Right ventricle myocardium superior (tissue), 1 donor: ENCODE measurements at regions not wholly inside any gene's neighbourhood (a gene's known extent, or its start where the extent isn't known, plus 50 kb on each side); places are given as distances from the start of the nearest gene placed in this dataset.
A peak's percentile ranks its signal among the peaks of the same experiment; 100 is the strongest.
"Not testable (repeated sequence)": the region's sequence is repeated elsewhere in the genome, so short reads cannot be mapped to it uniquely, and the experiment has no call there.

Source experiments
- ATAC-seq: fragments of 200-7000 bp; cut with Tn5 transposase; one replicate; pipeline ENCODE4 v1.9.1; 2020; ENCODE audit warnings: mild to moderate bottlenecking; ENCODE audit not compliant: poor library complexity
- DNase-seq: peaks from one replicate; pipeline ENCODE4 v3.0.0-alpha.2; 2020
- intact Hi-C: fragments of 100-400 bp; cut with DNase I; formaldehyde crosslinking; loops from one replicate; pipeline ENCODE4 v1.11.2; 2022
- donor health status: DM: no; HTN: yes; CAD: no; lungs with severe emphysema.

DNA sequence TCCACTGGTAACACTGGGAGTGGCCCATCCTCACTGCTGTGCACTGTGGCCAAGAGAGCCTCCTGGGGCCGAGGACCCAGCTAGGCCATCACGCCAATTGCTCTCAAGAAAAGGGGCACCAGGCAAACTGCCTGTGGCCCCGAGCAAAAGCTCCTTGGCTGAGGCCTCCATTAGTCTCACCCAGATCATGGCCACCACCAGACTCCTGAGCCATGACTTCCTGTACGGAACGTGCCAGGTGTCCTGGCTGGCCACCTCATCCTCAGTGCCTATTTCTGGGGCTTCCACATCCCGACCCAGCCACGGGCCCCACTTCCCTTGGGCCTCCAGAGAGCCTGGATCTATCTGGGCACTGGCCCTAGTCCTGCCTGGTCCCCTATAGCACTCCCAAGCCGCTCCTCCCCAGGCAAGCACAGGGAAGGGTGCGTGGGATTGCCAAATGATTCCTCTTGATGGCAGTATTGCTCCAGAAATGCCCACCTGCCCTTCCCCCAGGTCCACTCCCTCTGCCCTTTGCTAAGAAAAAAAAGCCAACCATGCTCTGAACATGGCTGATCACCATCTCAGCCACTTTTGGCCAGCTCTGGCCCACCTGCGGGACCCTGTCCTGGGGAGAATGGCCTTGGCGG, 212.6 kb upstream of the AGTR2 start:
- ATAC-seq (no peak), DNase-seq (no peak)
- intact Hi-C loops: no loop called here

- ATAC-seq: no peak
- DNase-seq: no peak
- intact Hi-C loops: no loop called here
Measured at GRCh38 chrX:115958687-115959359, 211.7 kb upstream of the AGTR2 start.

DNA sequence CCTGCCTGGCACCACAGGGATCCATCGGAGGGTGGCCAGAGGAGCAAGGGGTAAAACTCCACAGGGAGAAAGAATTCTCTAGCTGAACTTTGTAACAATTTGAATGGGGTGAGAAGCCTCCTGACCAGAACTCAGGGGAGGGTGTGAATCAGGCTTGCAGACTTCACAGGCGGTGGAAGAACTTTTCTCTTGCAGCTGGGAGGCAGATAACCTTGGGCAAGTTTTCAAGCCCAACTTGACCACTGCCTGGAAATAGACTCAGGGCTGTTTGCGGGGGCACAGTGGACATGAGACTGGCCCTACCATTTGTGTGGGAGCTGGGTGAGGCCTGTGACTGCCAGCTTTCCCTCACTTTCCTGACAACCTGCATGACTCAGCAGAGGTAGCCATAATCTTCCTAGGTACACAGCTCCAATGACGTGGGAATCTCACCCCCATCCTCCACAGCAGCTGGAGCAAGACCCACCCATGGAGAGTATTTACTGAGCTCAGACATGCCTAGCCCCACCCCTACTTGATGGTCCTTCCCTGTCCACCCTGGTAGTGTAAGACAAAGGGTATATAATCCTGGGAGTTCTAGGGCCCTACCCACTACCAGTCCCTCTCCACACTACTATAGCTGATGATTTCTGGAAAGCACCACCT, 210.0 kb upstream of the AGTR2 start:
- ATAC-seq (no peak), DNase-seq (no peak)
- intact Hi-C loops: no loop called here

- DNase-seq (no peak), ATAC-seq (no peak)
- intact Hi-C loops: no loop called here
Measured at GRCh38 chrX:115966920-115967319, 203.6 kb upstream of the AGTR2 start.

DNA sequence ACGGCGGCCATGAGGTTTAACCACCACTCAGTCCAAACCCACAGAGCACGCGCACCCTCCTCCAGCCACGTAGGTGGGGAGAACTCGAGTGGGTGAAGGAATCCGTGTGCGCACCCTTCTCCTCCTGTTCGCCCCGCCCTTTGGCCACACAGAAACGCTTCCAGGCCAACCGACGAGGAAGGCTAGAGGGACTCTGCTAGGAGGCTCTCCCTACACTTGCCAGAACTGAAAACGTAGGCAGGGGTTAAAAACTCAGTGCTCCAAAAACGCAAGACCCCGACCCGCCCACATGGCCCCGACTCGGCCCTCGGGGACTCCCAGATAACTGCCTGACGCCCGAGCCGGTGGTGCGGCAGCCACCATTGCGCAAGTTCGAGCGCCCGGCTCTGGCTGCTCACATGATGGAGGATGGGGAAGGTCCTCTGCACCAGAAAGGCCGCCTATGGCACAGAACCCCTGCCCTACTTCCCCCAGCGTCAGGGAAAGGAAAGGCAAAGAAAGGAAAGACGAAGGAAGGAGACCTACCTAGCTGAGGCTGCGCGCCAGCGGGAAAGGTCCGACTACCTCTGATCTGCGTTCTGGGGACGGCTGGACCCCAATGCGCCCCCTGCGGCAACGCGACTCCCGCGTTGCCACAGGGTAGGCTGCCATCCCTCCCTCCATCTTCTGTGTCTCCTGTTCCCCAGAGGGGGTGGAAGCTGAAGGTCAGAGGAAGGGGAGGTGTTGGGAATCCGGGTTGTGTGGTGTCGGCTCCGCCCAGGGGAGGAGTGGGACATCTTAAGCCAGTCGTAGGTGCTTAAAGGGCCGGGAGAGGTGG, 201.9 kb upstream of the AGTR2 start:
- peak; percentile 95 for ATAC-seq
- intact Hi-C loops: no loop called here
- DNase-seq: peak; percentile 65

GRCh38 chrX:115970718-115971117, 199.8 kb upstream of the AGTR2 start:
- ATAC-seq (no peak), DNase-seq (no peak)
- intact Hi-C loops: no loop called here

- ATAC-seq (no peak), DNase-seq (no peak)
- intact Hi-C loops: no loop called here
Measured at GRCh38 chrX:115972717-115973116, 197.8 kb upstream of the AGTR2 start.

GRCh38 chrX:115978068-115978467, 192.5 kb upstream of the AGTR2 start:
- intact Hi-C loops: no loop called here

DNA sequence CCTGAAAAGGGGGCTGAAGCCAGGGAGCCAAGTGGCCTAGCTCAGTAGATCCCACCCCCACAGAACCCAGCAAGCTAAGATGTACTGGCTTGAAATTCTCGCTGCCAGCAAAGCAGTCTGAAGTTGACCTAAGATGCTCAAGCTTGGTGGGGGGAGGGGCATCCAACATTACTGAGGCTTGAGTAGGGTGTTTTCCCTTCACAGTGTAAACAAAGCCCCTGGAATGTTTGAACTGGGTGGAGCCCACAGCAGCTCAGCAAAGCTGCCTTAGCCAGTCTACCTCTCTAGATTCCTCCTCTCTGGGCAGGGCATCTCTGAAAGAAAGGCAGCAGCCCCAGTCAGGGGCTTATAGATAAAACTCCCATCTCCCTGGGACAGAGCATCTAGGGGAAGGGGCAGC, 187.4 kb upstream of the AGTR2 start:
- ATAC-seq, DNase-seq, intact Hi-C loops: not testable (repeated sequence)

More at GRCh38 chrX:115978068-115978467, 192.5 kb upstream of the AGTR2 start:
- ATAC-seq (no peak), DNase-seq (no peak)

DNA sequence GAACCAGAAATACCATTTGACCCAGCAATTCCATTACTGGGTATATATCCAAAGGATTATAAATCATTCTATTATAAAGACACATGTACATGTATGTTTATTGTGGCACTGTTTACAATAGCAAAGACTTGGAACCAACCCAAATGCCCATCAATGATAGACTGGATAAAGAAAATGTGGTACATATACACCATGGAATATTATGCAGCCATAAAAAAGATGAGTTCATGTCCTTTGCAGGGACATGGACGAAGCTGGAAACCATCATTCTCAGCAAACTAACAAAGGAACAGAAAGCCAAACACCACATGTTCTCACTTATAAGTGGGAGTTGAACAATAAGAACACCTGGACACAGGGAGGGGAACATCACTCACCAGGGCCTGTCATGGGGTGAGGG, 183.1 kb upstream of the AGTR2 start:
- ATAC-seq, intact Hi-C loops, DNase-seq: not testable (repeated sequence)

- no peak for DNase-seq
- intact Hi-C loops: no loop called here
- ATAC-seq: no peak
Measured at GRCh38 chrX:115988825-115989224, 181.7 kb upstream of the AGTR2 start.

DNA sequence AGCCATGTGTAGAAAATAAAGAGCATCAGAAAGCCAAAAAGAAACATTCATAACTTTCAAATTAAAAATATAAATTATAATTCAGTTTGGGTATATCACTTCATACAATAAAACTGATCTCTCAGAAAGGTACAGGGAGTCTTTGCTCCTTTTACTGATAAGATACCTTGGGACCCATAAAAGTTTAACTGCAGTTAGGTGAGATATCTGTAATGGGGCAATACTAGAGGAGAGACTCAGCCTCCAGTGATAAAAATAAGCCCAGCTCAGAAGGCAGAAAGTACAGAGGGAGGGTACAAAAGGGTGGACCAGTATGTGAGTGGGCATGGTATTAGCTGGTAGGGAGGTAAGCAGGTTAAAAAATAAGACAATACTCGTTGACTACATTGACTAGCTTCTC, 180.9 kb upstream of the AGTR2 start:
- DNase-seq (no peak), ATAC-seq (no peak)
- intact Hi-C loops: no loop called here

DNA sequence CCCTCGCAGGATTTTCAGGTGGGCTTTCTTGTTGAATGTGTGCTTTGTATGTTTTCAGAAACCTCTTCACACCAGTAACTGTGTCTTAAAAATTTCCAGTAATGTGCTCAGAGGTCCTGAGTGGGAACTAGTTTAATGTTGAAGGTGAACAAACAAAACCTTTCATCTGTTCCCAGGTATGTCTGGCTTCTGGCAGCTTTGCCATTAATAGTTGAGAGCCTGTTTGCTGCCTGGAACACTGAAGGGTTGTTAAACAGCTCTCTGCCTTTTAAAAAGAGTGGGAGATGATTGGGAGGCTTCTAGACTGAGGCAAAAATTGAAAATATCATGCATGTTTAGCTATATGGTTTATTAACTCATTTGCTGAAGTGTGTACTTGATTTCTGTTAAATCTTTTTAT, 161.2 kb upstream of the AGTR2 start:
- ATAC-seq (no peak), DNase-seq (no peak)
- intact Hi-C loops: no loop called here

DNA sequence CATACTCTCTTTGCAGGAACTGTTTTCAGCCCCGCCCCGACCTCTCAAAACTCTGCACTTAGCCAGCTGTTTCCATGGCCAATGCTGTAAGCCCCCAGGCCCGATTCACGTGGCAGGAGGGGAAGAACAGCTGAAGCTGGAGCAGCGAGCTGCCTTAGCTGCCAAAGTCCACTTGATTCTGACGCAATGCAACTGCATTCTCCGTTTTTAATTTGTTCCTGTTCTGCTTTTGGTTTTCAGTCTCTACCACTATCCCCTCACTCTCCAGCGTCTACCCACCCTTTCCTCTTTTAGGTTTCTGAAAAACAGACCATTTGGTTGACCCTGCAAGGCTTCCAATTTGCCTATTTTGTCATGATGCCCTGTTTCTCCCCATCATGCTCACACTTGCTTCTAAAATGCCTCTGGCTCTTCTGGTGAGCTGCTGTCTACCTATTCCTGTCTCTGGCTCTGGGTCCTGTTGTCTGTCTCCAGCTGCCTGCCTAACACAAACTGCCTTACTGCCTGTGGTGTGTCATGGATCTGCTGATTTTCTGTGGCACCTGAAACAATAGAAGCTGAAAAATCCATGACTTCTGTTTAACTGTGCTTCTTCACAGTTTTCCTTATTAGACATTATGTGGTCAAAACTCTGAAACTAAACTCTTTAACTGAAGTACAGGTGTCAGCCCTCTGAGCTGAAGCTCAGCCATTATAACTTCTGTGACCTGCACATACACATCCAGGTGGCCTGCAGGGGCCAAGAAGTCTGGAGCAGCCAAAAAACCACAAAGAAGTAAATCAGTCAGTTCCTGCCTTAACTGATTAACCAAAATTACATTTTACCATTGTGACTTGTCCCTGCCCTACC, 160.5 kb upstream of the AGTR2 start:
- intact Hi-C loops: no loop called here
- DNase-seq (peak; percentile 37), ATAC-seq (peak; percentile 34)

DNA sequence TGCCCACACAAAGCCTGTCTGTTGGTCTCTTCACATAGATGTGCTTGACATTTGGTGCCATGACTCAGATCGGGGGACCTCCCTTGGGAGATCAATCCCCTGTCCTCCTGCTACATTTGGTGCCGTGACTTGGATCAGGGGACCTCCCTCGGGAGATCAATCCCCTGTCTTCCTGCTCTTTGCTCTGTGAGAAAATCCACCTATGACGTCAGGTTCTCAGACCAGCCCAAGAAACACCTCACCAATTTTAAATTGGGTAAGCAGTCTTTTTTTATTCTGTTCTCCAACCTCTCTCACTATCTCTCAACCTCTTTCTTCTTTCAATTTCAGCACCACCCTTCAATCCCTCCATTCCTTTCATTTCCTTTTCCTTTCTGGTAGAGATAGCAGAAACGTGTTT, 159.6 kb upstream of the AGTR2 start:
- no peak for DNase-seq
- no peak for ATAC-seq
- intact Hi-C loops: no loop called here

GRCh38 chrX:116031331-116031730, 139.2 kb upstream of the AGTR2 start:
- ATAC-seq (no peak), DNase-seq (no peak)
- intact Hi-C loops: no loop called here
